Mesendoderm (in vitro differentiated cells): ENCODE measurements at regions not wholly inside any gene's neighbourhood (a gene's known extent, or its start where the extent isn't known, plus 50 kb on each side); places are given as distances from the start of the nearest gene placed in this dataset.
A peak's percentile ranks its signal among the peaks of the same experiment; 100 is the strongest.

Experiments used
- DNase-seq: peaks from one replicate; pipeline ENCODE4 v3.0.0; 2013
- H2AK5ac ChIP-seq: 2 replicates; pipeline ENCODE4 v1.6.1; 2013; ENCODE audit warnings: low read length, inconsistent platforms
- H2BK120ac ChIP-seq: 2 replicates; pipeline ENCODE4 v1.6.1; 2013; ENCODE audit warnings: low read depth, mild to moderate bottlenecking, low read length, moderate library complexity, mixed read lengths
- H2BK15ac ChIP-seq: replicated peaks from 2 replicates; pipeline ENCODE4 v1.6.1; 2013; ENCODE audit warnings: low read depth, mild to moderate bottlenecking, moderate library complexity
- H2BK5ac ChIP-seq: 2 replicates; pipeline ENCODE4 v1.6.1; 2013; ENCODE audit warnings: low read length, inconsistent platforms
- H3K18ac ChIP-seq: 2 replicates; pipeline ENCODE4 v1.6.1; 2013; ENCODE audit warnings: mild to moderate bottlenecking, low read length, mixed read lengths
- H3K23ac ChIP-seq: one replicate; pipeline ENCODE4 v1.6.1; 2013; ENCODE audit warnings: low read length
- H3K27ac ChIP-seq: 2 replicates; pipeline ENCODE4 v1.5.1; 2013; ENCODE audit warnings: low read depth, mild to moderate bottlenecking, inconsistent platforms, low read length, moderate library complexity
- H3K27me3 ChIP-seq: 2 replicates; pipeline ENCODE4 v1.6.1; 2013; ENCODE audit warnings: low read length, control low read depth, mild to moderate bottlenecking, inconsistent platforms; ENCODE audit not compliant: insufficient read depth, poor library complexity
- H3K36me3 ChIP-seq: 2 replicates; pipeline ENCODE4 v1.6.1; 2013; ENCODE audit warnings: low read length, inconsistent platforms; ENCODE audit not compliant: control insufficient read depth, insufficient read depth
- H3K4ac ChIP-seq: one replicate; pipeline ENCODE4 v1.6.1; 2013; ENCODE audit warnings: low read depth, mild to moderate bottlenecking, low read length, moderate library complexity
- H3K4me1 ChIP-seq: 2 replicates; pipeline ENCODE4 v1.6.1; 2013; ENCODE audit warnings: low read depth, low read length, inconsistent platforms; ENCODE audit not compliant: control insufficient read depth
- H3K4me2 ChIP-seq: 2 replicates; pipeline ENCODE4 v1.6.1; 2013; ENCODE audit warnings: low read length
- H3K4me3 ChIP-seq: 2 replicates; pipeline ENCODE4 v1.5.1; 2013; ENCODE audit warnings: mild to moderate bottlenecking, low read length
- H3K56ac ChIP-seq: one replicate; pipeline ENCODE4 v1.6.1; 2013; ENCODE audit warnings: low read length
- H3K79me1 ChIP-seq: 2 replicates; pipeline ENCODE4 v1.6.1; 2013; ENCODE audit warnings: low read length, inconsistent platforms
- H3K79me2 ChIP-seq: 2 replicates; pipeline ENCODE4 v1.6.1; 2013; ENCODE audit warnings: mild to moderate bottlenecking, low read length; ENCODE audit not compliant: control insufficient read depth, insufficient read depth
- H3K9ac ChIP-seq: 2 replicates; pipeline ENCODE4 v1.6.1; 2013; ENCODE audit warnings: low read length, inconsistent platforms
- H4K5ac ChIP-seq: one replicate; pipeline ENCODE4 v1.6.1; 2013; ENCODE audit warnings: low read length
- H4K8ac ChIP-seq: one replicate; pipeline ENCODE4 v1.6.1; 2013; ENCODE audit warnings: low read depth, mild to moderate bottlenecking, control low read depth, low read length, moderate library complexity
- WGBS: extraction: QIAGEN DNeasy Blood & Tissue Kit; methylation state at CpG from one replicate; pipeline ENCODE4 v1.1.7; 2013; ENCODE audit warnings: low lambda C conversion rate, missing lambda C conversion rate; ENCODE audit not compliant: insufficient coverage; ENCODE audit errors: extremely low coverage; 5-methylcytosine and 5-hydroxymethylcytosine counted together

DNA sequence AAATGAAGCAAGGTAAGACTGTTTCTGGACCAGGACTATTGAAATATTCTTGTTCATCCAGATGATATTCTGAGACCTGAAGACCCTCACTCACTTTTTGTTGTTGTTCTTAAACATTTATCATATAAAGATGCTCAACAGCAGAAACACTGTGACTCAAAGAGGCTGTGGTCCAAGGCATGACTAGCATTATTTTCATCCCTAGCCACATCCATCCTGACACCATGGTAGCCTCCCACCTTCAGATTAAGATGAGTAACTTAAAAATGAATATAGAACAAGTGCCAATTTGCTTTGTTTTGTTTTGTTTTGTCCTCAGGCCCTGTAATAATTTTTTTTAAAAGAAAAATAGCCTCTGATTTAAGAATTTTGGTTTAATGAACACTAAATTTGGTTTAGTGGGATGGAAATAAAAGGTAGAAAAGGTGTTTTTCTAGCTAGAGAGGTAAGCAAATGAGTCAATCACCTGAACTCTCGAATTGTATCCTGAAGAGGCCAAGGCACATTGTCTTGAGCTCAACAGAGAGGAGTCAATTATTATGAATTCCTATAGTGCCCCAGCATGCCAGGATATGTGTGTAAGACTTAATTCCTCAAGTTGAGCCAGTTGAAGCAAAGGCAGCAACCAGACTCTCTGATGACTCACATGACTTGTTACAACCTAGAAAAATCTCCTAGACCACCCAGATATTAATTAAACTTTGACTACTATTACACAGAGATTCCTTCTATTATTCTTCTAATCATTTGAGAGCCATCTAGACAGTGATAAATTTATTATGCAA lies 380.1 kb upstream of the TUSC1 start:
- Histone ChIP-seq H4K8ac (no peak overlapping the region), H2BK120ac (no peak overlapping the region), H2BK15ac (no peak overlapping the region), H3K36me3 (no peaks in the 10 kb centered on the region), H3K4me2 (no peak overlapping the region), H3K79me2 (no peaks in the 10 kb centered on the region), H3K56ac (no peak overlapping the region), H3K27me3 (no peaks in the 10 kb centered on the region), H3K79me1 (no peaks in the 10 kb centered on the region), H3K23ac (no peak overlapping the region), H3K4ac (no peak overlapping the region), H3K18ac (no peak overlapping the region), H4K5ac (no peak overlapping the region), H3K9ac (no peak overlapping the region), H2AK5ac (no peak overlapping the region), H3K4me3 (no peak overlapping the region), H2BK5ac (no peak overlapping the region), H3K27ac (no peak overlapping the region), H3K4me1 (no peaks in the 10 kb centered on the region)
- no peak for DNase-seq
- no CpG with 5 or more reads among the region's 1 CpG for WGBS

DNA sequence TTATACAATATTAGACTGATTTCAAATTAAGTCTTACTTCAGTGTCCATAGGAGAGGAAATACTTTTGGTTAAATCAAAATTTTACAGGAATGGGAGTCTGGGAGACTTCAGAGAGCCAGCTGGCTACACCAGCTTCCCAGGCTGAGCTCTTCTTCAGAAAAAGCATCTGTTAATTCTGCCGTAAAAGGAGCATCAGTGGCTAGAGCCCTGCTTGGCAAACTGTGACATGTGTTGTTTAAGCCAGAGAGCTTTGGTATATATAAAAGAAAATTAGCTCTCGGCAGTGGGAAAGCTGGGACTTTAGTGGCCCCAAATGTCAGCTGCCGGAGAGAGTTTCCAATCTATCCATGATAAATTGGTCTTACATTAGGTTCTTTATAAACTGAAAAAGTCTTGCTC lies 378.8 kb upstream of the TUSC1 start:
- no peak overlapping the region for H2BK120ac ChIP-seq
- no peaks in the 10 kb centered on the region for H3K27me3 ChIP-seq
- H3K4me3 ChIP-seq: no peak overlapping the region
- H3K4ac ChIP-seq: no peak overlapping the region
- no peaks in the 10 kb centered on the region for H3K79me2 ChIP-seq
- no peak for DNase-seq
- H2BK5ac ChIP-seq: no peak overlapping the region
- no peak overlapping the region for H3K27ac ChIP-seq
- no peak overlapping the region for H3K23ac ChIP-seq
- no peak overlapping the region for H3K56ac ChIP-seq
- H3K4me1 ChIP-seq: no peaks in the 10 kb centered on the region
- H3K9ac ChIP-seq: no peak overlapping the region
- H2AK5ac ChIP-seq: no peak overlapping the region
- H3K79me1 ChIP-seq: no peaks in the 10 kb centered on the region
- H4K5ac ChIP-seq: no peak overlapping the region
- H4K8ac ChIP-seq: no peak overlapping the region
- no peak overlapping the region for H2BK15ac ChIP-seq
- H3K18ac ChIP-seq: no peak overlapping the region
- no CpG with 5 or more reads among the region's 3 CpGs for WGBS
- no peak overlapping the region for H3K4me2 ChIP-seq
- no peaks in the 10 kb centered on the region for H3K36me3 ChIP-seq

DNA sequence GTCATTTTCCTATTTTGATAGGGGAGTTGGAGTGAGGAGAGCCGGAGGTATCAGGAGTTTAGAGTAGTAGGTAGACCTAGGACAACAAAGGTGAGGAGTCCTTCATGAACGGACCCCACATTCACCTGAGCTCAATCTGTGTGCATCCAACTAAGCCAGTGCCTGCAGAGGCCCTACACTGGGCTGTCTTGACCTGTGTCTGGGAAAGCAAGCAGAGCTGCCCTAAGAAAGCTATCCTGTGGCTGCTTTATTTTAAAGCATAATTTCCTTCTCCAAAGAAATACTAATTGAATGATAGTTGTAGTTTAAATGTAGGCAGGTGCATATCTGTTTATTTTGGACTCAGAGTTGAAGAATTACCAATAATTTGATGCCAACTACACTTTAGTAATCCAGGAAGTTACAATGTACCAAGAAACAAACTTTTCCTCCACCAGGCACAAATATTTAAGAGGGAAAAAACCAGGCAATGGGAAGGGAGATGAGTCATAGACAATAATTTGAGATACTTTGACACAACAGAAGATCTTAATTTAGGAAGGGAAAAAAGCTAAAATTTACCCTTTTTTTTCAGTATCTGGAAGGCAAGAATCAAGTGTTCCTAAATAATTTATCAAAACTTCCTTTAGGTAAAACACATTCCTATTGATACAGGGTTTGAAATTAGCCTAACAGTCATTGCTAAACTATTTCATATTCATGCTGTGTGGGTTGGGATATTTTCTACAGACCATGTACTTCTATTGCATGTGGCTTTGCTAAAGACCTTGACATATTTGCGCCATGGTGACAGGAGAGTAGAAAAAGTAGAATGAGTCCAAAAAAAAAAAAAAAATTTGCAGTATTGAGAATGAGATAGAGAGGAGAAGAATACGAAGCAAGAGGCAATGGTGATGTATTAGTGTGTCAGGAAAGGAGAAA lies 376.6 kb upstream of the TUSC1 start:
- Histone ChIP-seq H3K4ac (no peak overlapping the region), H2BK120ac (no peak overlapping the region), H3K56ac (no peak overlapping the region), H4K8ac (no peak overlapping the region), H3K4me3 (no peak overlapping the region), H3K79me2 (no peaks in the 10 kb centered on the region), H2BK5ac (no peak overlapping the region), H3K23ac (no peak overlapping the region), H3K27ac (no peak overlapping the region), H2AK5ac (no peak overlapping the region), H3K4me1 (no peaks in the 10 kb centered on the region), H3K9ac (no peak overlapping the region), H4K5ac (no peak overlapping the region), H3K36me3 (no peaks in the 10 kb centered on the region), H3K18ac (no peak overlapping the region), H2BK15ac (no peak overlapping the region), H3K79me1 (no peaks in the 10 kb centered on the region), H3K27me3 (no peaks in the 10 kb centered on the region), H3K4me2 (no peak overlapping the region)
- no CpG with 5 or more reads among the region's 4 CpGs for WGBS
- no peak for DNase-seq

DNA sequence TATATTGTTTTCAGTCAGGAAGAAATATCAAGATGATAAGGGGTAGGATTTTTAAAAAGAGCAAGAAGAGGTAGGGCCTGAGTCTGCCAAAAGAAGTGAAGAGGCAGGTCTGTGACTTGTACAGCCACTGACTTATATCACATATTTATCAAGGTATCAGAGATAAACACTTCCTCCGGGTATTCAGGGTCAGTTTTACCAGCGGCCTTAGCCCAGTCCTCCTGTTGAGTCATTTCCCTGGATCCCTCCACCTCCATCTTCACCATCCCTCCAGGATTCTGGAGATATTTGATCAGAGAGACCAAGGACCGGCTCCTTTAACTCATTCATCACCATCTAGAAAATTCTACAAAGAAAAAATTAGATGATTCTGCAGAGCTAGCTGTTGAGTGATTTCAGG lies 375.7 kb upstream of the TUSC1 start:
- no peak overlapping the region for H4K8ac ChIP-seq
- no peak overlapping the region for H3K27ac ChIP-seq
- no peak overlapping the region for H2BK120ac ChIP-seq
- WGBS: no CpG with 5 or more reads among the region's 3 CpGs
- no peaks in the 10 kb centered on the region for H3K4me1 ChIP-seq
- H3K4ac ChIP-seq: no peak overlapping the region
- no peak overlapping the region for H3K56ac ChIP-seq
- H2BK5ac ChIP-seq: no peak overlapping the region
- H2AK5ac ChIP-seq: no peak overlapping the region
- no peak overlapping the region for H4K5ac ChIP-seq
- DNase-seq: no peak
- no peak overlapping the region for H3K18ac ChIP-seq
- H2BK15ac ChIP-seq: no peak overlapping the region
- H3K4me3 ChIP-seq: no peak overlapping the region
- H3K23ac ChIP-seq: no peak overlapping the region
- H3K27me3 ChIP-seq: no peaks in the 10 kb centered on the region
- H3K36me3 ChIP-seq: no peaks in the 10 kb centered on the region
- no peaks in the 10 kb centered on the region for H3K79me2 ChIP-seq
- H3K9ac ChIP-seq: no peak overlapping the region
- no peak overlapping the region for H3K4me2 ChIP-seq
- H3K79me1 ChIP-seq: no peaks in the 10 kb centered on the region

DNA sequence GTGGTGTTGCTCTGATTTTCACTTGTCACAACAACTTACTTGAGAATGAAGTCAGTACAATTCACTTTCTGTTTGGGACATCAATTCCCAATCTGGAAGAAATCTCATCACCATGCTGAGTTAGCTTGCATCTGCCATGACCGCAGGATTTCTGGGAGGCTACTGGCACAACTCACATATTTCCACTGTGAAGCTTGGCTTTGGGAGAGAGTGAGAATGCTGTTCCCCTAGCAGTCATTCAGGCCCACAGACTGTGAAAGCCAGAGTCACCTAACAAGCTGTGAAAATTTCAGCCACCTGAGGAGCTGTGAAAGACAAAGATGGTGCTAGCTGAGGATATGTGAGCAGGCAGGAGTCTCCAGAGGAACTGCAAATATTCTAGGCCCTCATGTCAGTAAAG lies 365.2 kb upstream of the TUSC1 start:
- no peak overlapping the region for H2BK15ac ChIP-seq
- no peak overlapping the region for H2BK120ac ChIP-seq
- H2BK5ac ChIP-seq: no peak overlapping the region
- no peak overlapping the region for H3K9ac ChIP-seq
- no peak overlapping the region for H3K4me2 ChIP-seq
- no peak overlapping the region for H2AK5ac ChIP-seq
- H4K8ac ChIP-seq: no peak overlapping the region
- H4K5ac ChIP-seq: no peak overlapping the region
- no peaks in the 10 kb centered on the region for H3K27me3 ChIP-seq
- no peaks in the 10 kb centered on the region for H3K36me3 ChIP-seq
- H3K4ac ChIP-seq: peak overlapping the region; percentile 52
- no peaks in the 10 kb centered on the region for H3K79me1 ChIP-seq
- no peak overlapping the region for H3K56ac ChIP-seq
- H3K27ac ChIP-seq: no peak overlapping the region
- peaks cover 3% of the 10 kb centered on the region for H3K4me1 ChIP-seq
- DNase-seq: peak; percentile 74
- no peaks in the 10 kb centered on the region for H3K79me2 ChIP-seq
- no peak overlapping the region for H3K23ac ChIP-seq
- H3K18ac ChIP-seq: no peak overlapping the region
- no CpG with 5 or more reads among the region's 1 CpG for WGBS
- H3K4me3 ChIP-seq: no peak overlapping the region
